ENCODE measurements at regions not wholly inside any gene's neighbourhood (a gene's known extent, or its start where the extent isn't known, plus 50 kb on each side); places are given as distances from the start of the nearest gene placed in this dataset.

DNA sequence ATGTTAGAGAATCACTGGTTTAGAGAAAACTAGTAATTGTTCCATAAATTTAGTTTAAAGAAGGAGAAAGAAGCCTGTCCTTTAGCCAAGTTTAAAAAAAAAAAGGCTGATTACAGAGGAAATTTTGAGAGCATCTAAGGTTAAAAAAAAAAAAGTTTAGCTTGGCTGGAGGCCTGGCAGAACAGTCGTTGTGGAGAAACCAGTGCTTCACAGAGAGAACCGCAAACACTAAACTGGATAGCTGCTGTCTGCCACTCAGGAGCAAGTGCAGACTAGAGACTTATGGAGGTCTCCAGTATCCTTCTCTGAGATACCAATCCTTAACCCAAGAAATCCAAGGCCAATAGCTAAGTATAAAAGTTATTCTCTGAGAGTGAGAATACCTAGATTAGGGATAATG lies 84.8 kb upstream of the ANKRD28 start:
- no peak for DNase-seq
- Mint-ChIP-seq H3K27ac (no peak overlapping the region), H3K9me3 (peaks cover 8% of the 10 kb centered on the region), H3K27me3 (no peaks in the 10 kb centered on the region), H3K4me1 (ENCODE audit: low read depth) (no peaks in the 10 kb centered on the region), H3K4me3 (no peak overlapping the region), H3K36me3 (peaks cover 2% of the 10 kb centered on the region)
- POLR2A ChIA-PET = interaction anchor here (0.6 kb wide), 1 partner anchor 600 kb away, joined by 3 read pairs; no protein-coding TSS in a partner anchor
- CTCF ChIA-PET = interaction anchor here (0.7 kb wide), 1 partner anchor 9 kb away, joined by 3 read pairs; no protein-coding TSS in a partner anchor
- intact Hi-C loops (cut with micrococcal nuclease) = no loop called here

GRCh38 chr3:15884132-15884531 lies 86.4 kb upstream of the ANKRD28 start:
- no peak for DNase-seq
- Mint-ChIP-seq H3K36me3 (no peaks in the 10 kb centered on the region), H3K9me3 (peaks cover 8% of the 10 kb centered on the region), H3K27me3 (no peaks in the 10 kb centered on the region), H3K4me1 (ENCODE audit: low read depth) (no peaks in the 10 kb centered on the region), H3K4me3 (no peak overlapping the region), H3K27ac (no peak overlapping the region)
- CTCF ChIA-PET = no interaction called here
- POLR2A ChIA-PET = no interaction called here
- intact Hi-C loops (cut with micrococcal nuclease) = no loop called here

DNA sequence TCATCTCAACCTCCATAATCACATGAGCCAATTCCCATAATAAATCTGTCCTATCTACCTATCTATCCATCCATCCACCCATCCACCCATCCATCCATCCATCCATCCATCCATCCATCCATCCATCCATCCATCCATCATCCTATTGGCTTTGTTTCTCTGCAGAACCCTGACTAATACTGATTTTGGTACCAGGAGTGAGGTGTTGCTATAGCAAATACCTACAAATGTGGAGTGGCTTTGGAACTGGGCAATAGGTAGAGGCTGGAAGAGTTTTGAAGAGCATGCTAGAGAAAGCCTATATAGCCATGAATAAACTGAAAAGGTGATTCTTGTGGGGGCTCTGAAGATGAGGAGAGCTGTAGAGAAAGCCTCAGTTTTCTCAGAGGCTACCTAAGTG lies 88.7 kb upstream of the ANKRD28 start:
- intact Hi-C loops (cut with micrococcal nuclease) = no loop called here
- no peak overlapping the region for H3K4me3 Mint-ChIP-seq
- ChIA-PET POLR2A (no interaction called here), CTCF (no interaction called here)
- H3K36me3 Mint-ChIP-seq = no peaks in the 10 kb centered on the region
- H3K4me1 Mint-ChIP-seq (ENCODE audit: low read depth) = no peaks in the 10 kb centered on the region
- no peak for DNase-seq
- peaks cover 8% of the 10 kb centered on the region for H3K9me3 Mint-ChIP-seq
- H3K27me3 Mint-ChIP-seq = no peaks in the 10 kb centered on the region
- H3K27ac Mint-ChIP-seq = no peak overlapping the region

GRCh38 chr3:15887261-15887660 lies 89.5 kb upstream of the ANKRD28 start:
- no peak overlapping the region for H3K27ac Mint-ChIP-seq
- ChIA-PET CTCF (no interaction called here), POLR2A (no interaction called here)
- peaks cover 8% of the 10 kb centered on the region for H3K9me3 Mint-ChIP-seq
- no peaks in the 10 kb centered on the region for H3K4me1 Mint-ChIP-seq (ENCODE audit: low read depth)
- no peaks in the 10 kb centered on the region for H3K27me3 Mint-ChIP-seq
- no peak for DNase-seq
- no peak overlapping the region for H3K4me3 Mint-ChIP-seq
- intact Hi-C loops (cut with micrococcal nuclease) = no loop called here
- H3K36me3 Mint-ChIP-seq = no peaks in the 10 kb centered on the region

- ChIA-PET POLR2A (interaction anchor here (1.0 kb wide), 1 partner anchor 144 kb away, joined by 3 read pairs; no protein-coding TSS in a partner anchor), CTCF (no interaction called here)
- Mint-ChIP-seq H3K36me3 (no peaks in the 10 kb centered on the region), H3K4me1 (ENCODE audit: low read depth) (no peaks in the 10 kb centered on the region), H3K27me3 (no peaks in the 10 kb centered on the region), H3K9me3 (peaks cover 8% of the 10 kb centered on the region), H3K4me3 (no peak overlapping the region), H3K27ac (no peak overlapping the region)
- intact Hi-C loops (cut with micrococcal nuclease) = no loop called here
- DNase-seq = no peak
Measured at GRCh38 chr3:15889936-15890335, 92.2 kb upstream of the ANKRD28 start.

GRCh38 chr3:15892311-15893227 lies 94.8 kb upstream of the ANKRD28 start:
- intact Hi-C loops (cut with micrococcal nuclease) = no loop called here
- Mint-ChIP-seq H3K27ac (no peak overlapping the region), H3K27me3 (no peaks in the 10 kb centered on the region), H3K9me3 (no peaks in the 10 kb centered on the region), H3K36me3 (no peaks in the 10 kb centered on the region), H3K4me1 (ENCODE audit: low read depth) (no peaks in the 10 kb centered on the region), H3K4me3 (no peak overlapping the region)
- ChIA-PET CTCF (interaction anchor here (0.7 kb wide), 1 partner anchor 23 kb away, joined by 3 read pairs; no protein-coding TSS in a partner anchor), POLR2A (no interaction called here)
- no peak for DNase-seq

DNA sequence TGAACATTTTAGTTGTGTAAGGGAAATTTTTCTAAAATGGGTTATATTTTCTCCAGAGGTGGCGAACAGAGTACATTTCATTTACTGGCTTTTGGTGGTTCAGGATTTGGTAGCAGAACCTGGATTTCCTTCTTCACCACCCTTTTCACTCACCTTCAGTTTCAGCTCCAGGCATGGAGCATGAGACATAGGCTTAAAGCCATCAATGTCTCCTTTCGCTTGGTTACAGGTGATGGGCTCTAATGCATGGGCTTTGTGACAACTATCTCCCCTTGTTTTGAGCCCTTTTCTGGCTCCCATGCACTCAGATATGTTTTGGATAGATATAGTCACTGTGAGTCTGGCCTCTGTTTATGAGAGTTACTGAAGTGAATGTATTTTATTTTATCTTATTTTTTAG lies 96.6 kb upstream of the ANKRD28 start:
- intact Hi-C loops (cut with micrococcal nuclease) = no loop called here
- Mint-ChIP-seq H3K36me3 (no peaks in the 10 kb centered on the region), H3K27ac (no peak overlapping the region), H3K27me3 (no peaks in the 10 kb centered on the region), H3K4me1 (ENCODE audit: low read depth) (no peaks in the 10 kb centered on the region), H3K4me3 (no peak overlapping the region), H3K9me3 (no peaks in the 10 kb centered on the region)
- no peak for DNase-seq
- ChIA-PET CTCF (no interaction called here), POLR2A (no interaction called here)

DNA sequence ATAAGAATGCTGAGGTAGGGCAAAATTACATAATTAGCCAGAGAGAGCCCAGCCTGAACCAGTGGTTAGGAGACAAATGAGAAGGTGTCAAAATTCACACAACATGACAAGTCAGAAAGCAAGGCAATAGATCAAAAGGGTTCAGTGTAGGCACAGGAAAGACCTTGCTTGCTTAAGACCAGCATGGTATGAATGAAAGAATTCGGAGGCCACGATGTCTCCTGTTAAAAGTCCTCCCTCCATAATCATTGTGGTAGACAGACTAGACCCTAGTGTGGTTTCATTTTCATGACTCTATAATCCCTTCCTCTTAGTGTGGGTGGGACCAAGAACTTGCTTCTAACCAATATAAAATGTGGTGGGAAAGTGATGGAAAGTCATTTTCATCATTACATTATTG lies 98.7 kb upstream of the ANKRD28 start:
- intact Hi-C loops (cut with micrococcal nuclease) = no loop called here
- H3K27me3 Mint-ChIP-seq = no peaks in the 10 kb centered on the region
- H3K36me3 Mint-ChIP-seq = no peaks in the 10 kb centered on the region
- H3K9me3 Mint-ChIP-seq = no peaks in the 10 kb centered on the region
- ChIA-PET POLR2A (no interaction called here), CTCF (no interaction called here)
- H3K4me1 Mint-ChIP-seq (ENCODE audit: low read depth) = no peaks in the 10 kb centered on the region
- H3K27ac Mint-ChIP-seq = no peak overlapping the region
- DNase-seq = no peak
- no peak overlapping the region for H3K4me3 Mint-ChIP-seq

DNA sequence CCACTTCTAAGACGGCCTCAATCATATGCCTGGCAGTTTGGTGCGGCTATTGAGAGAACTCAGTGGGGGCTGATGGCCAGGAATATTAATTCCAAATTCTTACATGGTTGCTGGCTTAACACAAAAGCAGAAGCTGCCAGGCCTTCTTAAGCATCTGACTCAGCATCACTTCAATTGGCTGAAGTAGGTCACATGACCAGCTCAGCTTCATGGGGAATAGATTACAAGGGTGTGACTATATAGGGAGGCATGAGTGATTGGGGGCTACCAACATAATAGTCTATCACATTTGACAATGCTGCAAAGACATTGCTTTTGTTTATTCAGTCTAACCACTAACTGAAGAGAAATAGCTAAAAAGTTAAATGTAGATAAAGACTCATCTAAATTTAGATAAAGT lies 101.6 kb upstream of the ANKRD28 start:
- Mint-ChIP-seq H3K4me1 (ENCODE audit: low read depth) (no peaks in the 10 kb centered on the region), H3K9me3 (no peaks in the 10 kb centered on the region), H3K27me3 (no peaks in the 10 kb centered on the region), H3K27ac (no peak overlapping the region), H3K36me3 (no peaks in the 10 kb centered on the region), H3K4me3 (no peak overlapping the region)
- intact Hi-C loops (cut with micrococcal nuclease) = no loop called here
- no peak for DNase-seq
- ChIA-PET CTCF (no interaction called here), POLR2A (interaction anchor here (0.6 to 0.7 kb wide), 2 partner anchors 24 to 60 kb away, joined by 3 to 4 read pairs; no protein-coding TSS in a partner anchor)

DNA sequence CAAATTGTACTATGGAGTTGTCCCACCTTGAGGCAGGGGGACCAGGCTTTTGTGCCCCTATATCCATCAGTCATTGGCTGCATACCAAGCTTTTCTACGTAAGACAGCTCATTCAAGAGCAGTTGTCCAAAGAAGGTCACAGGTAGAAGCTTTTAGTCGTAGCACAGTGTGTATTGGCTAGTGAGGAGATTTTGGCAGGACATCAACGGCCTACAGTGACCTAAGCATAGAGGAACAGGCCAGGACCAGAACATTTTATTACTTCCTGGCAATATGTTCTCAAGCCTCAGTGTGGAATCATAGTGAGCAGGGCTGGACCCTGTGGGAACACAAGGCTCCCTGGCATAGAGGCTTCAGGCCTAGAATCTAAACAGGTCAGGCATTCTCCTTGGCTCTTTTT lies 105.4 kb upstream of the ANKRD28 start:
- POLR2A ChIA-PET = no interaction called here

GRCh38 chr3:15903759-15904720 lies 106.3 kb upstream of the ANKRD28 start:
- POLR2A ChIA-PET = no interaction called here
- no peak overlapping the region for H3K4me3 Mint-ChIP-seq
- H3K27me3 Mint-ChIP-seq = no peaks in the 10 kb centered on the region
- H3K36me3 Mint-ChIP-seq = no peaks in the 10 kb centered on the region
- H3K27ac Mint-ChIP-seq = no peak overlapping the region
- CTCF ChIA-PET = no interaction called here
- no peaks in the 10 kb centered on the region for H3K4me1 Mint-ChIP-seq (ENCODE audit: low read depth)
- no peak for DNase-seq
- H3K9me3 Mint-ChIP-seq = peaks cover 7% of the 10 kb centered on the region
- intact Hi-C loops (cut with micrococcal nuclease) = no loop called here

More for the DNA sequence above, 105.4 kb upstream of the ANKRD28 start:
- H3K4me3 Mint-ChIP-seq = no peak overlapping the region
- H3K27me3 Mint-ChIP-seq = no peaks in the 10 kb centered on the region
- intact Hi-C loops (cut with micrococcal nuclease) = no loop called here
- H3K27ac Mint-ChIP-seq = no peak overlapping the region
- CTCF ChIA-PET = no interaction called here
- H3K4me1 Mint-ChIP-seq (ENCODE audit: low read depth) = no peaks in the 10 kb centered on the region
- H3K36me3 Mint-ChIP-seq = no peaks in the 10 kb centered on the region
- peaks cover 6% of the 10 kb centered on the region for H3K9me3 Mint-ChIP-seq
- DNase-seq = no peak

- no peaks in the 10 kb centered on the region for H3K27me3 Mint-ChIP-seq
- no peak overlapping the region for H3K27ac Mint-ChIP-seq
- H3K4me1 Mint-ChIP-seq (ENCODE audit: low read depth) = no peaks in the 10 kb centered on the region
- peaks cover 2% of the 10 kb centered on the region for H3K36me3 Mint-ChIP-seq
- peaks cover 9% of the 10 kb centered on the region for H3K9me3 Mint-ChIP-seq
- no peak overlapping the region for H3K4me3 Mint-ChIP-seq
- intact Hi-C loops (cut with micrococcal nuclease) = no loop called here
- ChIA-PET POLR2A (no interaction called here), CTCF (no interaction called here)
- no peak for DNase-seq
Measured at GRCh38 chr3:15905041-15905440, 107.3 kb upstream of the ANKRD28 start.
